ENCODE measurements at regions not wholly inside any gene's neighbourhood (a gene's known extent, or its start where the extent isn't known, plus 50 kb on each side); places are given as distances from the start of the nearest gene placed in this dataset.
"Not testable (repeated sequence)": the region's sequence is repeated elsewhere in the genome, so short reads cannot be mapped to it uniquely, and the experiment has no call there.

- H3K27ac Mint-ChIP-seq, result peak overlapping the region; percentile 3
- H3K4me1 Mint-ChIP-seq, result peaks cover 79% of the 10 kb centered on the region
- no peak for DNase-seq (ENCODE audit: low spot score in 2 of 2)
- no peak for ATAC-seq
- peaks cover 13% of the 10 kb centered on the region for H3K9me3 Mint-ChIP-seq
- peaks cover 13% of the 10 kb centered on the region for H3K36me3 Mint-ChIP-seq
- no peak overlapping the region for H3K4me3 Mint-ChIP-seq
Measured at GRCh38 chr5:94102849-94103248, 361.4 kb upstream of the POU5F2 start.

GRCh38 chr5:94097384-94097783 is 356.0 kb upstream of the POU5F2 start:
- H3K9me3 Mint-ChIP-seq; ATAC-seq; H3K27ac Mint-ChIP-seq; H3K4me3 Mint-ChIP-seq; DNase-seq (ENCODE audit: low spot score in 2 of 2); H3K36me3 Mint-ChIP-seq: not testable (repeated sequence)
- H3K4me1 Mint-ChIP-seq, result peaks cover 62% of the 10 kb centered on the region

- peaks cover 47% of the 10 kb centered on the region for H3K4me1 Mint-ChIP-seq
- ATAC-seq (peak; percentile 40), DNase-seq (ENCODE audit: low spot score in 2 of 2) (no peak)
- H3K36me3 Mint-ChIP-seq, result peaks cover under 1% of the 10 kb centered on the region
- peaks cover 5% of the 10 kb centered on the region for H3K9me3 Mint-ChIP-seq
- H3K4me3 Mint-ChIP-seq, result no peak overlapping the region
- no peak overlapping the region for H3K27ac Mint-ChIP-seq
Measured at GRCh38 chr5:94094793-94095441, 353.5 kb upstream of the POU5F2 start.

GRCh38 chr5:94093300-94093699 is 351.9 kb upstream of the POU5F2 start:
- H3K27ac Mint-ChIP-seq, result peak overlapping the region; percentile 40
- ATAC-seq (no peak), DNase-seq (ENCODE audit: low spot score in 2 of 2) (no peak)
- H3K9me3 Mint-ChIP-seq, result peaks cover 3% of the 10 kb centered on the region
- H3K4me3 Mint-ChIP-seq, result no peak overlapping the region
- H3K4me1 Mint-ChIP-seq, result peaks cover 37% of the 10 kb centered on the region
- H3K36me3 Mint-ChIP-seq, result no peaks in the 10 kb centered on the region

- not testable (repeated sequence) for H3K36me3 Mint-ChIP-seq; ATAC-seq; H3K27ac Mint-ChIP-seq; H3K4me3 Mint-ChIP-seq; H3K9me3 Mint-ChIP-seq; DNase-seq (ENCODE audit: low spot score in 2 of 2)
- H3K4me1 Mint-ChIP-seq, result peaks cover 25% of the 10 kb centered on the region
Measured at GRCh38 chr5:94086635-94087034, 345.2 kb upstream of the POU5F2 start.

- DNase-seq (ENCODE audit: low spot score in 2 of 2), result no peak
- no peak overlapping the region for H3K27ac Mint-ChIP-seq
- H3K4me1 Mint-ChIP-seq, result peaks cover 27% of the 10 kb centered on the region
- H3K36me3 Mint-ChIP-seq, result no peaks in the 10 kb centered on the region
- no peaks in the 10 kb centered on the region for H3K9me3 Mint-ChIP-seq
- H3K4me3 Mint-ChIP-seq, result no peak overlapping the region
- ATAC-seq, result no peak
Measured at GRCh38 chr5:94086194-94086593, 344.8 kb upstream of the POU5F2 start.

- Mint-ChIP-seq H3K4me1 (peaks cover 25% of the 10 kb centered on the region), H3K9me3 (no peaks in the 10 kb centered on the region), H3K4me3 (no peak overlapping the region), H3K27ac (no peak overlapping the region), H3K36me3 (no peaks in the 10 kb centered on the region)
- ATAC-seq (no peak), DNase-seq (ENCODE audit: low spot score in 2 of 2) (no peak)
Measured at GRCh38 chr5:94082405-94082804, 341.0 kb upstream of the POU5F2 start.

- DNase-seq (ENCODE audit: low spot score in 2 of 2) (no peak), ATAC-seq (peak; percentile 21)
- Mint-ChIP-seq H3K9me3 (no peaks in the 10 kb centered on the region), H3K4me3 (no peak overlapping the region), H3K36me3 (no peaks in the 10 kb centered on the region), H3K27ac (no peak overlapping the region), H3K4me1 (peaks cover 25% of the 10 kb centered on the region)
Measured at GRCh38 chr5:94081088-94081487, 339.7 kb upstream of the POU5F2 start.

GRCh38 chr5:94080390-94080789 is 339.0 kb upstream of the POU5F2 start:
- DNase-seq (ENCODE audit: low spot score in 2 of 2), result no peak
- no peak overlapping the region for H3K27ac Mint-ChIP-seq
- H3K4me3 Mint-ChIP-seq, result no peak overlapping the region
- no peaks in the 10 kb centered on the region for H3K9me3 Mint-ChIP-seq
- ATAC-seq, result no peak
- no peaks in the 10 kb centered on the region for H3K36me3 Mint-ChIP-seq
- H3K4me1 Mint-ChIP-seq, result peaks cover 20% of the 10 kb centered on the region

- DNase-seq (ENCODE audit: low spot score in 2 of 2) (no peak), ATAC-seq (no peak)
- H3K9me3 Mint-ChIP-seq, result peaks cover 5% of the 10 kb centered on the region
- no peaks in the 10 kb centered on the region for H3K36me3 Mint-ChIP-seq
- H3K27ac Mint-ChIP-seq, result no peak overlapping the region
- no peak overlapping the region for H3K4me3 Mint-ChIP-seq
- H3K4me1 Mint-ChIP-seq, result peaks cover 31% of the 10 kb centered on the region
Measured at GRCh38 chr5:94072116-94072515, 330.7 kb upstream of the POU5F2 start.

- Mint-ChIP-seq H3K9me3 (peaks cover 34% of the 10 kb centered on the region), H3K27ac (no peak overlapping the region), H3K4me1 (peaks cover 38% of the 10 kb centered on the region), H3K4me3 (no peak overlapping the region), H3K36me3 (no peaks in the 10 kb centered on the region)
- no peak for DNase-seq (ENCODE audit: low spot score in 2 of 2)
- ATAC-seq, result no peak
Measured at GRCh38 chr5:94066437-94067207, 325.2 kb upstream of the POU5F2 start.

- no peak for DNase-seq (ENCODE audit: low spot score in 2 of 2)
- Mint-ChIP-seq H3K36me3 (no peaks in the 10 kb centered on the region), H3K4me1 (peaks cover 23% of the 10 kb centered on the region), H3K27ac (no peak overlapping the region), H3K9me3 (peaks cover 34% of the 10 kb centered on the region), H3K4me3 (no peak overlapping the region)
- ATAC-seq, result no peak
Measured at GRCh38 chr5:94064025-94064424, 322.6 kb upstream of the POU5F2 start.

GRCh38 chr5:94057655-94058054 is 316.3 kb upstream of the POU5F2 start:
- Mint-ChIP-seq H3K36me3 (peaks cover 6% of the 10 kb centered on the region), H3K4me3 (no peak overlapping the region), H3K9me3 (no peaks in the 10 kb centered on the region), H3K27ac (no peak overlapping the region), H3K4me1 (peaks cover 35% of the 10 kb centered on the region)
- DNase-seq (ENCODE audit: low spot score in 2 of 2) (no peak), ATAC-seq (no peak)

- no peak overlapping the region for H3K4me3 Mint-ChIP-seq
Measured at GRCh38 chr5:94057217-94057616, 315.8 kb upstream of the POU5F2 start.

GRCh38 chr5:94049307-94049922 is 308.0 kb upstream of the POU5F2 start:
- not testable (repeated sequence) for H3K4me3 Mint-ChIP-seq; H3K4me1 Mint-ChIP-seq; H3K27ac Mint-ChIP-seq; DNase-seq (ENCODE audit: low spot score in 2 of 2); H3K9me3 Mint-ChIP-seq; ATAC-seq
- peaks cover 32% of the 10 kb centered on the region for H3K36me3 Mint-ChIP-seq

More at GRCh38 chr5:94057217-94057616, 315.8 kb upstream of the POU5F2 start:
- H3K4me1 Mint-ChIP-seq, result peaks cover 31% of the 10 kb centered on the region
- no peak for ATAC-seq
- peaks cover 6% of the 10 kb centered on the region for H3K36me3 Mint-ChIP-seq
- H3K9me3 Mint-ChIP-seq, result no peaks in the 10 kb centered on the region
- H3K27ac Mint-ChIP-seq, result no peak overlapping the region
- DNase-seq (ENCODE audit: low spot score in 2 of 2), result no peak

Measured in stimulated activated effector memory CD8-positive, alpha-beta T cell treated with anti-CD3 and anti-CD28 coated beads, Interleukin-12 subunit alpha, Interleukin-12 subunit beta, amount 100 ng/mL, for 72 hours (primary cell).